Fibroblast of skin of back (primary cell): ENCODE measurements at regions not wholly inside any gene's neighbourhood (a gene's known extent, or its start where the extent isn't known, plus 50 kb on each side); places are given as distances from the start of the nearest gene placed in this dataset.
"Not testable (repeated sequence)": the region's sequence is repeated elsewhere in the genome, so short reads cannot be mapped to it uniquely, and the experiment has no call there.

Source experiments
- DNase-seq: peaks from one replicate; pipeline ENCODE4 v3.0.0-alpha.2; 2013

GRCh38 chr2:150261691-150262090 is 225.8 kb downstream of the RND3 start:
- DNase-seq, result no peak

- no peak for DNase-seq
Observed at GRCh38 chr2:150260636-150261035, 226.8 kb downstream of the RND3 start.

GRCh38 chr2:150259746-150260145 is 227.7 kb downstream of the RND3 start:
- no peak for DNase-seq

GRCh38 chr2:150258781-150259307 is 228.6 kb downstream of the RND3 start:
- DNase-seq, result no peak

GRCh38 chr2:150256736-150257135 is 230.7 kb downstream of the RND3 start:
- peak; percentile 15 for DNase-seq

GRCh38 chr2:150255528-150255927 is 231.9 kb downstream of the RND3 start:
- peak; percentile 75 for DNase-seq

GRCh38 chr2:150249735-150250134 is 237.7 kb downstream of the RND3 start:
- DNase-seq, result not testable (repeated sequence)

GRCh38 chr2:150247481-150247880 is 240.0 kb downstream of the RND3 start:
- DNase-seq, result no peak

GRCh38 chr2:150234787-150235446 is 252.6 kb downstream of the RND3 start:
- peak; percentile 88 for DNase-seq

GRCh38 chr2:150232871-150233270 is 254.6 kb downstream of the RND3 start:
- no peak for DNase-seq

GRCh38 chr2:150232321-150232720 is 255.1 kb downstream of the RND3 start:
- no peak for DNase-seq

- DNase-seq, result no peak
Observed at GRCh38 chr2:150230616-150231015, 256.9 kb downstream of the RND3 start.

GRCh38 chr2:150230004-150230403 is 257.5 kb downstream of the RND3 start:
- DNase-seq, result no peak

- no peak for DNase-seq
Observed at GRCh38 chr2:150228936-150229335, 258.5 kb downstream of the RND3 start.

- no peak for DNase-seq
Observed at GRCh38 chr2:150225030-150225429, 262.4 kb downstream of the RND3 start.

GRCh38 chr2:150224321-150224720 is 263.1 kb downstream of the RND3 start:
- no peak for DNase-seq

GRCh38 chr2:150222942-150223341 is 264.5 kb downstream of the RND3 start:
- DNase-seq, result no peak

GRCh38 chr2:150222379-150222778 is 265.1 kb downstream of the RND3 start:
- DNase-seq, result no peak

- no peak for DNase-seq
Observed at GRCh38 chr2:150219861-150220260, 267.6 kb downstream of the RND3 start.

GRCh38 chr2:150215041-150215440 is 272.4 kb downstream of the RND3 start:
- DNase-seq, result no peak

GRCh38 chr2:150214626-150215025 is 272.8 kb downstream of the RND3 start:
- no peak for DNase-seq

GRCh38 chr2:150212722-150213171 is 274.7 kb downstream of the RND3 start:
- DNase-seq, result peak; percentile 77

- DNase-seq, result peak; percentile 73
Observed at GRCh38 chr2:150211164-150211631, 276.3 kb downstream of the RND3 start.

GRCh38 chr2:150209746-150210145 is 277.7 kb downstream of the RND3 start:
- no peak for DNase-seq

- DNase-seq, result no peak
Observed at GRCh38 chr2:150208689-150209088, 278.8 kb downstream of the RND3 start.
